ENCODE measurements at regions not wholly inside any gene's neighbourhood (a gene's known extent, or its start where the extent isn't known, plus 50 kb on each side); places are given as distances from the start of the nearest gene placed in this dataset.
A peak's percentile ranks its signal among the peaks of the same experiment; 100 is the strongest.
"Not testable (repeated sequence)": the region's sequence is repeated elsewhere in the genome, so short reads cannot be mapped to it uniquely, and the experiment has no call there.

DNA sequence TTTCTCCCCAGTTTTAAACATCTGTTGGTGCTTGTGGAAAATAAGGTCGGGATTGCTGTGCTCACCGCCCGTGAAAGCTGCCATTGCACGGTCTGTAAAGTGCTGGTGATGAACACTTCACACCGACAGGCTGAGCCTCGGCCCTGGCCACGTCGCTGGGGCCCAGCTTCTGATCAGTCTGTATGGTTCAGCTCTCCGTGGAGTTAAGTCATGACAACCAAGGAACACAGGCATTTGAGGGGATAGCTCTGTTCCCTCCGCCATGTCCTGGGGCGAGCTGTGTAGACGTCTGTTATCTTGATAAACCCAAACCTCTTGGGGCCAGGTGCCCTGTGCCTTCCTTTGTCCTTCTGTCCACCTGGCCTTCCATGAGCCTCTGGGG, 110.6 kb downstream of the METRNL start:
- WGBS: 78% methylated on average over 12 of the region's 12 CpGs
- peak; percentile 2 for DNase-seq (ENCODE audit: low spot score)
- Histone ChIP-seq H3K27me3 (replicated peaks; ENCODE audit: insufficient read depth) (no peaks in the 10 kb centered on the region), H3K9me3 (no peaks in the 10 kb centered on the region), H3K36me3 (no peaks in the 10 kb centered on the region), H3K4me3 (no peak overlapping the region), H3K4me1 (replicated peaks) (no peaks in the 10 kb centered on the region), H3K27ac (no peak overlapping the region)
- intact Hi-C loops (cut with DNase I): no loop called here
- TF ChIP-seq POLR2A (IDR thresholded peaks at IDR 0.05) (no peak), POLR2AphosphoS5 (IDR thresholded peaks at IDR 0.05) (no peak)
- TF ChIP-seq, protein P1, sequence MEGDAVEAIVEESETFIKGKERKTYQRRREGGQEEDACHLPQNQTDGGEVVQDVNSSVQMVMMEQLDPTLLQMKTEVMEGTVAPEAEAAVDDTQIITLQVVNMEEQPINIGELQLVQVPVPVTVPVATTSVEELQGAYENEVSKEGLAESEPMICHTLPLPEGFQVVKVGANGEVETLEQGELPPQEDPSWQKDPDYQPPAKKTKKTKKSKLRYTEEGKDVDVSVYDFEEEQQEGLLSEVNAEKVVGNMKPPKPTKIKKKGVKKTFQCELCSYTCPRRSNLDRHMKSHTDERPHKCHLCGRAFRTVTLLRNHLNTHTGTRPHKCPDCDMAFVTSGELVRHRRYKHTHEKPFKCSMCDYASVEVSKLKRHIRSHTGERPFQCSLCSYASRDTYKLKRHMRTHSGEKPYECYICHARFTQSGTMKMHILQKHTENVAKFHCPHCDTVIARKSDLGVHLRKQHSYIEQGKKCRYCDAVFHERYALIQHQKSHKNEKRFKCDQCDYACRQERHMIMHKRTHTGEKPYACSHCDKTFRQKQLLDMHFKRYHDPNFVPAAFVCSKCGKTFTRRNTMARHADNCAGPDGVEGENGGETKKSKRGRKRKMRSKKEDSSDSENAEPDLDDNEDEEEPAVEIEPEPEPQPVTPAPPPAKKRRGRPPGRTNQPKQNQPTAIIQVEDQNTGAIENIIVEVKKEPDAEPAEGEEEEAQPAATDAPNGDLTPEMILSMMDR (IDR thresholded peaks at IDR 0.05): no peak

DNA sequence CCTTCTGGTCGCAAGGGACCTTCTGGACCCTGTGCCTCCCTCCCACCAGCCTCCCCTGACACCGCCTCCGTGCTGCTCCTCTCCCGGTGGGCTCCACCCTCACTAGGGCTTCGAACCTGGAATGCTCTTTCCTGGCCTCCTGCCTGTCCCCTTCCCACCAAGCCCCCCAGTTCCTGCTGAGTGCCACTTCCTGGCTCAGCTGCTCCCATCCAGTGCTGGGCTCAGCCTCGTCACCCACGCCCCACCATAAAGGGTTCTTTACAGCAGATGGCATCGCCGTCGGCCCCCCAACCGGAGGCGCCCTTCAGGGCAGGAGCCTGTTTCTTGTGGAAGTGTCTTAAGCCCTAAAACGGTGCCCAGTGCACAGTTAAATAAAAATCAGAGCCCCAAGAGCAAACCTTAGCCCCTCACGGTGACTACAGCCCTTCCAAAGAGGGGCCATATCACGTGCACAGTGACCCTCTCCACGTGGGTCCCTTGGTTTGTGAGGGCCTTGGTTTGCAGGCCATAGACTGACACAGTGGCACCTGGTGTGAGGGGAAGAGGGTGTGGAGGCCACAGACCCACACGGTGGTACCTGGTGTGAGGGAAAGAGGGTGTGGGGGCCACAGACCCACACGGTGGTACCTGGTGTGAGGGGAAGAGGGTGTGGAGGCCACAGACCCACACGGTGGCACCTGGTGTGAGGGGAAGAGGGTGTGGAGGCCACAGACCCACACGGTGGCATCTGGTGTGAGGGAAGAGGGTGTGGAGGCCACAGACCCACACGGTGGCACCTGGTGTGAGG, 111.4 kb downstream of the METRNL start:
- Histone ChIP-seq H3K9me3 (no peaks in the 10 kb centered on the region), H3K27ac (no peak overlapping the region), H3K4me3 (no peak overlapping the region), H3K4me1 (replicated peaks) (no peaks in the 10 kb centered on the region), H3K36me3 (no peaks in the 10 kb centered on the region), H3K27me3 (replicated peaks; ENCODE audit: insufficient read depth) (no peaks in the 10 kb centered on the region)
- intact Hi-C loops (cut with DNase I): no loop called here
- DNase-seq (ENCODE audit: low spot score): peak; percentile 2
- no peak for TF ChIP-seq POLR2A (IDR thresholded peaks at IDR 0.05)
- TF ChIP-seq POLR2AphosphoS5 (IDR thresholded peaks at IDR 0.05): no peak
- TF ChIP-seq, protein P1 (IDR thresholded peaks at IDR 0.05): no peak
- 85% methylated on average over 21 of the region's 21 CpGs for WGBS

DNA sequence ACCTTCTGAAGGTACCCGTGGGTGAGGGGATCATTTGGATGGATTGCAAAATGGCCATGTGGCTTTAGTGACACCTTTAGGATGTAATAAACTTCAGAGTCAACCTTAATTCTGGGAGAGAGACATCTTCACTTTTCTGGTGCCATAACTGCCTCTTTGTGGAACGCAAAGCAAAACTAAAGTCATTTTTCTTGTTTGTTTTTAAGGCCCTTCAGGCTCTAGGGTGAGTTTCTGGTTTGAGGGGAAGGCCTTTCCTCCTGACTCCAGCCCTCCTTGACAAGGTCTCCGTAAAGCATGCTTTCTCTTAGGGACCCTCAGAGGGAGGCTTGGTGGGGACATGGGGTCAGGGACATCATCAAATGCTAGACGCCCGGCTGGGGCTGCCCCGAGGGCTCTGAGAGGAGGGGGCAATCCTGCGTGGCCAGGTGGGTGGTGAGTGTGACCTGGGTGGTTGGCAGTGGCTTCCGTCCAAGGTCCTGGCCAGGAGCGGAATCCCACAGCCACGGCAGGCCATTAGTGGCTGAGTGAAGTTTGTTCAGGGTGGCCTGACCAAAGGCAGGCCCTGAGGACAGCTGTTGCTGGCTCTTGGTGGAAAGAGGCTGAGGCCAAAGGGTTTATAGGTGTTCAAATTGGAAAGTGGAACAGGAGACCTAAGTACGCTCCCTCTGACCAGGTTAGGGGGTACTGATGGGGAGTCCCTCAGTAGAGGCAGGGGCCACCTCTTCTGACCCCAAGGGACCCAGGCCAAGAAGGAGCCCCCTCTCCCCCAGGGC, 112.2 kb downstream of the METRNL start:
- Histone ChIP-seq H3K4me3 (no peak overlapping the region), H3K36me3 (no peaks in the 10 kb centered on the region), H3K27me3 (replicated peaks; ENCODE audit: insufficient read depth) (no peaks in the 10 kb centered on the region), H3K9me3 (no peaks in the 10 kb centered on the region), H3K4me1 (replicated peaks) (no peaks in the 10 kb centered on the region), H3K27ac (no peak overlapping the region)
- DNase-seq (ENCODE audit: low spot score): peak; percentile 1
- TF ChIP-seq POLR2A (IDR thresholded peaks at IDR 0.05) (no peak), POLR2AphosphoS5 (IDR thresholded peaks at IDR 0.05) (no peak)
- TF ChIP-seq, protein P1 (IDR thresholded peaks at IDR 0.05): no peak
- 94% methylated on average over 11 of the region's 11 CpGs for WGBS
- intact Hi-C loops (cut with DNase I): no loop called here

DNA sequence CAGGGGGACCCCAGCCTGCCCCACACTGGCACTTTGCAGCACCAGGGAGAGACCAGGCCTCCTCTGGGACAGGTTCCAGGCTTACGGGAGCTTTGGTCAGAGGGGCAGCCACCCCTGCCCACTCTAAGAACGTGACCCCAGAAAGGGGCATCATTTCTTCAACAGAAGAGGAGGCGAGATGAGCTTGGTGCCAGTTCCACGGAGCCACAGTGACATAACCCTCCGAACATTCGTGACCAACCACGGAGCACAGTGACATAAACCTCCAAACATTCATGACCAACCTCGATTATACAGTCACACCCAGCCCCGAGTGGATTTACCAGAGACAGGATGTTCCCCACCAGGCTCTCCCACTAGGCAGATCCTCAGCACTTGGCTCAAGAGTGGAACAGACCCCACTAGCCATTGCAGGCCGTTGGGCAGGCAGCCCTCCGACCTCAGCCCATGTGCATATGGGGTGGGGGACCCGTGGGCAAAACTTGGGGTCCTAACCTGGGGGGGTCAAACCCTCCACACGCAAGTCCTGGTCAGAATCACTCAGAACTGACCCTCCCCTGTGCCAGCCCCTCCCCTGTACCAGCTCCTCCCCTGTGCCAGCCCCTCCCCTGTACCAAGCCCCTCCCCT, 112.9 kb downstream of the METRNL start:
- H3K9me3 ChIP-seq: no peaks in the 10 kb centered on the region
- H3K4me1 ChIP-seq (replicated peaks): no peaks in the 10 kb centered on the region
- intact Hi-C loops (cut with DNase I): no loop called here
- no peaks in the 10 kb centered on the region for H3K27me3 ChIP-seq (replicated peaks; ENCODE audit: insufficient read depth)
- WGBS: 82% methylated on average over 13 of the region's 13 CpGs
- H3K27ac ChIP-seq: no peak overlapping the region
- H3K4me3 ChIP-seq: no peak overlapping the region
- TF ChIP-seq, protein P1 (IDR thresholded peaks at IDR 0.05): no peak
- TF ChIP-seq POLR2AphosphoS5 (IDR thresholded peaks at IDR 0.05): no peak
- TF ChIP-seq POLR2A (IDR thresholded peaks at IDR 0.05): no peak
- no peak for DNase-seq (ENCODE audit: low spot score)
- no peaks in the 10 kb centered on the region for H3K36me3 ChIP-seq

DNA sequence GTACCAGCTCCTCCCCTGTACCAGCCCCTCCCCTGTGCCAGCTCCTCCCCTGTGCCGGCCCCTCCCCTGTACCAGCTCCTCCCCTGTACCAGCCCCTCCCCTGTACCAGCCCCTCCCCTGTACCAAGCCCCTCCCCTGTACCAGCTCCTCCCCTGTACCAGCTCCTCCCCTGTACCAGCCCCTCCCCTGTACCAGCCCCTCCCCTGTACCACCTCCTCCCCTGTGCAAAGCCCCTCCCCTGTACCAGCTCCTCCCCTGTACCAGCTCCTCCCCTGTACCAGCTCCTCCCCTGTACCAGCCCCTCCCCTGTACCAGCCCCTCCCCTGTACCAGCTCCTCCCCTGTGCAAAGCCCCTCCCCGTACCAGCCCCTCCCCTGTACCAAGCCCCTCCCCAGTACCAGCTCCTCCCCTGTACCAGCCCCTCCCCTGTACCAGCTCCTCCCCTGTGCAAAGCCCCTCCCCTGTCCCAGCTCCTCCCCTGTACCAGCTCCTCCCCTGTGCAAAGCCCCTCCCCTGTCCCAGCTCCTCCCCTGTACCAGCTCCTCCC, 113.5 kb downstream of the METRNL start:
- H3K9me3 ChIP-seq; DNase-seq (ENCODE audit: low spot score); H3K4me1 ChIP-seq (replicated peaks): not testable (repeated sequence)

More for the DNA sequence above, 113.5 kb downstream of the METRNL start:
- WGBS: 100% methylated on average over 1 of the region's 2 CpGs
- H3K4me3 ChIP-seq; intact Hi-C loops (cut with DNase I); H3K27me3 ChIP-seq (replicated peaks; ENCODE audit: insufficient read depth); H3K27ac ChIP-seq; H3K36me3 ChIP-seq: not testable (repeated sequence)
